ENCODE measurements at regions not wholly inside any gene's neighbourhood (a gene's known extent, or its start where the extent isn't known, plus 50 kb on each side); places are given as distances from the start of the nearest gene placed in this dataset.

- TF ChIP-seq CTCF (IDR thresholded peaks at IDR 0.05; ENCODE audit: low read length) (no peak), EZH2 (IDR thresholded peaks at IDR 0.05; ENCODE audit: borderline replicate concordance, low read length) (no peak)
Observed at GRCh38 chr2:215499331-215499730, 63.5 kb upstream of the FN1 start.
